Ovary (tissue), 7 donors: ENCODE measurements at regions not wholly inside any gene's neighbourhood (a gene's known extent, or its start where the extent isn't known, plus 50 kb on each side); places are given as distances from the start of the nearest gene placed in this dataset.

ENCODE experiments used
- DNase-seq, 5 donors: peaks; one replicate each; pipeline ENCODE4 v3.0.0-alpha.2; 2019 to 2020
- H3K27ac ChIP-seq, 2 donors: fragments of 200-600 bp; one replicate each; pipeline versions ENCODE4 v1.5.1 to v1.8.0; 2019 to 2022
- H3K27me3 ChIP-seq: fragments of 200-600 bp; one replicate; pipeline ENCODE4 v1.8.0; 2022
- H3K36me3 ChIP-seq: fragments of 200-600 bp; sonication (generic); one replicate; pipeline ENCODE4 v1.5.1; 2019
- H3K4me1 ChIP-seq: one replicate; pipeline ENCODE4 v1.8.1; 2013; ENCODE audit warnings: mild to moderate bottlenecking, moderate library complexity; ENCODE audit not compliant: insufficient read depth
- H3K4me3 ChIP-seq: fragments of 200-600 bp; sonication (generic); one replicate; pipeline ENCODE4 v1.5.1; 2017
- H3K9me3 ChIP-seq, 2 donors: fragments of 200-600 bp in 1 of 2; sonication (generic) in 1 of 2; one replicate each; pipeline versions ENCODE4 v1.5.1 to v1.8.1; 2013 to 2019; ENCODE audit warnings: mild to moderate bottlenecking in 1 of 2, moderate library complexity in 1 of 2
- CTCF ChIP-seq, 3 donors: fragments of 450-650 bp in 2 of 3; fragments of 200-600 bp in 1 of 3; IDR thresholded peaks; one replicate each; pipeline versions ENCODE4 v1.5.1 to v1.8.0; 2016 to 2022; ENCODE audit warnings: antibody characterized with exemption in 3 of 3, mild to moderate bottlenecking in 1 of 3
- EP300 ChIP-seq: sonication (generic); formaldehyde crosslinking; IDR thresholded peaks from one replicate; pipeline ENCODE4 v1.6.1; 2017; ENCODE audit warnings: antibody characterized with exemption
- POLR2A ChIP-seq: fragments of 450-650 bp; IDR thresholded peaks from one replicate; pipeline ENCODE4 v1.6.1; 2017; ENCODE audit warnings: antibody characterized with exemption, mild to moderate bottlenecking, moderate library complexity
- WGBS, 3 donors: extraction: QIAGEN DNeasy Blood & Tissue Kit in 1 of 3; methylation state at CpG; one replicate each; pipeline versions ENCODE4 v1.1.5 to v1.1.7; 2013 to 2017; 5-methylcytosine and 5-hydroxymethylcytosine counted together
- intact Hi-C, 4 donors: fragments of 100-400 bp; cut with DNase I; formaldehyde crosslinking; loops; one replicate each; pipeline versions ENCODE4 v1.11.0 to v1.15.1; 2022 to 2023
- donor health status: DM: no; HTN: no; CAD: no; lungs with moderate emphysema.
- donor health status: DM: no; HTN: no; CAD: no.
- donor health status: Bipolar disorder and iron deficiency.
- donor health status: DM: no; HTN: no; CAD: no.
- donor health status: DM: yes; HTN: yes; CAD: no.

- Histone ChIP-seq H3K27ac (no peak overlapping the region), H3K9me3 (no peaks in the 10 kb centered on the region), H3K4me3 (no peak overlapping the region), H3K4me1 (no peaks in the 10 kb centered on the region), H3K27me3 (no peaks in the 10 kb centered on the region), H3K36me3 (no peaks in the 10 kb centered on the region)
- WGBS, 3 donors, result 54 to 63% (median 57%) methylated on average over 2 of the region's 2 CpGs
- intact Hi-C loops, result no loop called here
- DNase-seq, result no peak
- no peak for TF ChIP-seq EP300
- TF ChIP-seq POLR2A, result no peak
- no peak for TF ChIP-seq CTCF (IDR thresholded peaks at IDR 0.05)
Observed at GRCh38 chr11:109275931-109276330, 146.1 kb upstream of the C11orf87 start.

- no peak for TF ChIP-seq CTCF (IDR thresholded peaks at IDR 0.05)
- no peak for TF ChIP-seq EP300
- no peak for TF ChIP-seq POLR2A
- H3K9me3 ChIP-seq, result no peaks in the 10 kb centered on the region
- DNase-seq, result no peak
- no peaks in the 10 kb centered on the region for H3K4me1 ChIP-seq
- H3K27me3 ChIP-seq, result no peaks in the 10 kb centered on the region
- H3K36me3 ChIP-seq, result no peaks in the 10 kb centered on the region
- H3K27ac ChIP-seq, result no peak overlapping the region
- 67 to 76% (median 73%) methylated on average over 2 of the region's 2 CpGs for WGBS, 3 donors
- intact Hi-C loops, result no loop called here
- no peak overlapping the region for H3K4me3 ChIP-seq
Observed at GRCh38 chr11:109285465-109285864, 136.5 kb upstream of the C11orf87 start.

GRCh38 chr11:109291553-109291952, 130.4 kb upstream of the C11orf87 start:
- WGBS, 3 donors, result 76 to 84% (median 84%) methylated on average over 2 of the region's 2 CpGs
- DNase-seq, result no peak
- H3K27me3 ChIP-seq, result peaks cover 2% of the 10 kb centered on the region
- H3K9me3 ChIP-seq, result no peaks in the 10 kb centered on the region
- H3K4me3 ChIP-seq, result no peak overlapping the region
- no peaks in the 10 kb centered on the region for H3K4me1 ChIP-seq
- intact Hi-C loops, result no loop called here
- H3K27ac ChIP-seq, result no peak overlapping the region
- TF ChIP-seq POLR2A, result no peak
- TF ChIP-seq EP300, result no peak
- TF ChIP-seq CTCF (IDR thresholded peaks at IDR 0.05), result no peak
- no peaks in the 10 kb centered on the region for H3K36me3 ChIP-seq

GRCh38 chr11:109298865-109299264, 123.1 kb upstream of the C11orf87 start:
- no peak overlapping the region for H3K27ac ChIP-seq
- no peak for TF ChIP-seq CTCF (IDR thresholded peaks at IDR 0.05)
- no peak for TF ChIP-seq EP300
- no peak for TF ChIP-seq POLR2A
- H3K9me3 ChIP-seq, result no peaks in the 10 kb centered on the region
- H3K36me3 ChIP-seq, result no peaks in the 10 kb centered on the region
- no peak overlapping the region for H3K4me3 ChIP-seq
- 66 to 75% (median 72%) methylated on average over 2 of the region's 2 CpGs for WGBS, 3 donors
- intact Hi-C loops, result no loop called here
- H3K4me1 ChIP-seq, result no peaks in the 10 kb centered on the region
- peaks cover 1% of the 10 kb centered on the region for H3K27me3 ChIP-seq
- no peak for DNase-seq
